ENCODE measurements at regions not wholly inside any gene's neighbourhood (a gene's known extent, or its start where the extent isn't known, plus 50 kb on each side); places are given as distances from the start of the nearest gene placed in this dataset.

- intact Hi-C loops (cut with micrococcal nuclease), result no loop called here
- peaks cover 5 to 10% (median 7%) of the 10 kb centered on the region in 3 donors for H3K27me3 Mint-ChIP-seq (ENCODE audit: low read depth in 3 of 3)
- Histone ChIP-seq H3K36me3 (replicated peaks in 1 of 2; ENCODE audit: control insufficient read depth in 1 of 2, insufficient read depth in 2 of 2, low read length in 2 of 2) (no peaks in the 10 kb centered on the region), H3K79me2 (ENCODE audit: insufficient read depth, low read length) (no peaks in the 10 kb centered on the region), H3K4me3 (replicated peaks in 1 of 3; ENCODE audit: low read depth in 2 of 3, low read length in 3 of 3) (no peak overlapping the region), H3K27me3 (ENCODE audit: control insufficient read depth in 2 of 2, insufficient read depth in 2 of 2, low read length in 2 of 2) (peaks cover 0 to 4% of the 10 kb centered on the region in 2 donors), H3K27ac (ENCODE audit: low read depth in 1 of 2, low read length in 2 of 2) (no peak overlapping the region), H3K4me1 (ENCODE audit: control insufficient read depth in 1 of 2, insufficient read depth in 2 of 2, low read length in 2 of 2) (no peaks in the 10 kb centered on the region), H2AFZ (ENCODE audit: insufficient read depth, low read depth, low read length, poor library complexity, severe bottlenecking) (no peak overlapping the region), H3K9me3 (replicated peaks in 1 of 2; ENCODE audit: control insufficient read depth in 1 of 2, insufficient read depth in 1 of 2, low read length in 2 of 2) (no peaks in the 10 kb centered on the region), H3K9ac (ENCODE audit: insufficient read depth, low read length, poor library complexity, severe bottlenecking) (no peak overlapping the region), H4K20me1 (ENCODE audit: insufficient read depth, low read length) (no peaks in the 10 kb centered on the region), H3K4me2 (replicated peaks; ENCODE audit: extremely low read depth, low read length, poor library complexity, severe bottlenecking) (no peak overlapping the region)
- H3K4me3 Mint-ChIP-seq, result no peak overlapping the region
- no peaks in the 10 kb centered on the region for H3K36me3 Mint-ChIP-seq
- H3K4me1 Mint-ChIP-seq, result no peaks in the 10 kb centered on the region
- DNase-seq, result no peak
- WGBS (ENCODE audit: insufficient coverage), result 40% methylated on average over 1 of the region's 4 CpGs
- no peak for TF ChIP-seq CTCF (IDR thresholded peaks at IDR 0.05)
- H3K9me3 Mint-ChIP-seq, result peaks cover 0 to 5% (median 2%) of the 10 kb centered on the region in 7 donors
- H3K27ac Mint-ChIP-seq, result no peak overlapping the region
Observed at GRCh38 chr15:59819092-59819491, 130.0 kb upstream of the BNIP2 start.

- no peak overlapping the region for H2AFZ ChIP-seq (ENCODE audit: insufficient read depth, low read depth, low read length, poor library complexity, severe bottlenecking)
- no peak for DNase-seq
- Mint-ChIP-seq H3K27me3 (ENCODE audit: low read depth in 3 of 3) (peaks cover 7 to 12% (median 8%) of the 10 kb centered on the region in 3 donors), H3K4me3 (no peak overlapping the region), H3K36me3 (no peaks in the 10 kb centered on the region), H3K4me1 (no peaks in the 10 kb centered on the region), H3K9me3 (peaks cover 0 to 5% (median 2%) of the 10 kb centered on the region in 7 donors), H3K27ac (no peak overlapping the region)
- H3K36me3 ChIP-seq (replicated peaks in 1 of 2; ENCODE audit: control insufficient read depth in 1 of 2, insufficient read depth in 2 of 2, low read length in 2 of 2), result no peaks in the 10 kb centered on the region
- intact Hi-C loops (cut with micrococcal nuclease), result no loop called here
- H4K20me1 ChIP-seq (ENCODE audit: insufficient read depth, low read length), result no peaks in the 10 kb centered on the region
- 94% methylated on average over 3 of the region's 6 CpGs for WGBS (ENCODE audit: insufficient coverage)
- no peaks in the 10 kb centered on the region for H3K79me2 ChIP-seq (ENCODE audit: insufficient read depth, low read length)
- H3K4me1 ChIP-seq (ENCODE audit: control insufficient read depth in 1 of 2, insufficient read depth in 2 of 2, low read length in 2 of 2), result no peaks in the 10 kb centered on the region
- H3K27ac ChIP-seq (ENCODE audit: low read depth in 1 of 2, low read length in 2 of 2), result no peak overlapping the region
- H3K9ac ChIP-seq (ENCODE audit: insufficient read depth, low read length, poor library complexity, severe bottlenecking), result no peak overlapping the region
- TF ChIP-seq CTCF (IDR thresholded peaks at IDR 0.05), result no peak
- H3K4me3 ChIP-seq (replicated peaks in 1 of 3; ENCODE audit: low read depth in 2 of 3, low read length in 3 of 3), result no peak overlapping the region
- H3K4me2 ChIP-seq (replicated peaks; ENCODE audit: extremely low read depth, low read length, poor library complexity, severe bottlenecking), result no peak overlapping the region
- peaks cover 3 to 5% of the 10 kb centered on the region in 2 donors for H3K27me3 ChIP-seq (ENCODE audit: control insufficient read depth in 2 of 2, insufficient read depth in 2 of 2, low read length in 2 of 2)
- H3K9me3 ChIP-seq (replicated peaks in 1 of 2; ENCODE audit: control insufficient read depth in 1 of 2, insufficient read depth in 1 of 2, low read length in 2 of 2), result no peaks in the 10 kb centered on the region
Observed at GRCh38 chr15:59818336-59818735, 129.2 kb upstream of the BNIP2 start.
